ENCODE measurements at regions not wholly inside any gene's neighbourhood (a gene's known extent, or its start where the extent isn't known, plus 50 kb on each side); places are given as distances from the start of the nearest gene placed in this dataset.

DNA sequence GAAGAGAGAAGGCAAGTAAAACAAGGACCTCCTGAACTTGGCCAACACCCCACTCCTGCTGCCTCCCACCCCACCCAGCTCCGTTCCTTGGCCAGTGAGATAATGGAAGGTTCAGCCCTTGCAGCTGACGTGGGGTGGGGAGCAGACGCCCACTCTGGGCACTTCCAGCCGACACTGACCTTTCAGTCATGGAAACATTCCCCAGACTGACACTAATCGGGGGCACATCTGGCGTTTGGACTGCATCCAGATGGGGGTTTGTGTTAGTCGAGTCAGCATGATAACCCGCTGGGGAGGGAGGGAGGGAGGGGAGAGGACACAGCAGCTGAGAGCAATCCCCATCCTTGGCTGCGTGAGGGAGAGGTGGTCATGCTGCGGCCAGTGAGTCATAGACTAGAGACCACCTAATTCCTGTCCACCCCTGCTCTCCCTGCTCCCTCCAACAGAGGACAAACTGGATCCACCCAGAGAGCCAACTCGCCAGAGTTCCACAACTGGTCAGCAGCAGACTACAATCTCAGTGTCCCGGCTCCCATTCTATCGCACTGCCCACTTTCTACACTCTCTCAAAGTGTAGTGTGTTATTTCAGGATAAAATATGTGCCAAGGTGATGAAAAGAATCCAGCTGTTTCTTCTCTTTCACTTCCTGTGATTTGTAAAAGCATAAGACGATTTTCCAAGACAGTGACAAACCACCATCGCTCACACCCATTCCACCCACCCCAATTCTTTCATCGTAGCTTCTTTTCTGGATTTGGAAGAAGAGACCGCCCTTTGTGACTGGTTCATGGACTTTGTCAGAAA lies 115.4 kb upstream of the PKDCC start:
- ChIA-PET POLR2A (no interaction called here), CTCF (no interaction called here)
- Mint-ChIP-seq H3K27me3 (peaks cover 0 to 2% (median 0%) of the 10 kb centered on the region in 5 donors), H3K4me3 (no peak overlapping the region), H3K36me3 (no peaks in the 10 kb centered on the region), H3K27ac (no peak overlapping the region), H3K9me3 (no peaks in the 10 kb centered on the region), H3K4me1 (no peaks in the 10 kb centered on the region)
- Histone ChIP-seq H3K4me3 (ENCODE audit: low read length) (no peak overlapping the region), H3K9me3 (ENCODE audit: control insufficient read depth in 2 of 3, low read length in 3 of 3) (no peaks in the 10 kb centered on the region), H3K27me3 (ENCODE audit: control insufficient read depth in 2 of 2, insufficient read depth in 2 of 2, low read length in 2 of 2) (no peaks in the 10 kb centered on the region), H3K27ac (ENCODE audit: low read depth, low read length) (no peak overlapping the region), H3K36me3 (ENCODE audit: control insufficient read depth in 2 of 3, insufficient read depth in 3 of 3, low read length in 3 of 3) (no peaks in the 10 kb centered on the region), H3K4me1 (ENCODE audit: control insufficient read depth in 2 of 2, insufficient read depth in 2 of 2, low read length in 2 of 2) (no peaks in the 10 kb centered on the region)
- intact Hi-C loops (cut with micrococcal nuclease) = no loop called here
- ATAC-seq = no peak
- DNase-seq = no peak

DNA sequence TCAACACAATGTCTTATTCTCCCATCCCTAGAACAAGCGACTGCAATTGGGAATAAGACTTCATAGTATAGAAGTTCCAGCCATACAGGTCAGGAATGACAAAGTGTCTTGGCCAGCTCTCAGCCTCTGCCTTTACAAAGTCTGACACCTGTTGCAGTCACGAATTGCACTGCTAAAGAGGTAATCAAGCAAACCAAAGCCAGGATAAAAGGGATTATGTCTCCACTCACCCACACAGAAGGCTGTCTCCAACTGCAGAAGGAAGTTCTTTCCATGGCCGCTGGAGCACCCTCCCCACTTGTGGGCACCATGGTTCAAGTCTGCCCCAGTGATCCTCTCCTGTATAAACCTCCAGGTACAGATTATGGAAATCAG lies 114.8 kb upstream of the PKDCC start:
- H3K36me3 Mint-ChIP-seq = no peaks in the 10 kb centered on the region
- intact Hi-C loops (cut with micrococcal nuclease) = no loop called here
- no peaks in the 10 kb centered on the region for H3K9me3 Mint-ChIP-seq
- no peaks in the 10 kb centered on the region for H3K4me1 Mint-ChIP-seq
- Histone ChIP-seq H3K27me3 (ENCODE audit: control insufficient read depth in 2 of 2, insufficient read depth in 2 of 2, low read length in 2 of 2) (no peaks in the 10 kb centered on the region), H3K27ac (ENCODE audit: low read depth, low read length) (no peak overlapping the region), H3K9me3 (ENCODE audit: control insufficient read depth in 2 of 3, low read length in 3 of 3) (no peaks in the 10 kb centered on the region), H3K36me3 (ENCODE audit: control insufficient read depth in 2 of 3, insufficient read depth in 3 of 3, low read length in 3 of 3) (no peaks in the 10 kb centered on the region), H3K4me1 (ENCODE audit: control insufficient read depth in 2 of 2, insufficient read depth in 2 of 2, low read length in 2 of 2) (no peaks in the 10 kb centered on the region), H3K4me3 (ENCODE audit: low read length) (no peak overlapping the region)
- H3K27ac Mint-ChIP-seq = no peak overlapping the region
- ChIA-PET POLR2A (no interaction called here), CTCF (no interaction called here)
- ATAC-seq (no peak), DNase-seq (no peak)
- no peak overlapping the region for H3K4me3 Mint-ChIP-seq
- peaks cover 0 to 2% (median 0%) of the 10 kb centered on the region in 5 donors for H3K27me3 Mint-ChIP-seq

DNA sequence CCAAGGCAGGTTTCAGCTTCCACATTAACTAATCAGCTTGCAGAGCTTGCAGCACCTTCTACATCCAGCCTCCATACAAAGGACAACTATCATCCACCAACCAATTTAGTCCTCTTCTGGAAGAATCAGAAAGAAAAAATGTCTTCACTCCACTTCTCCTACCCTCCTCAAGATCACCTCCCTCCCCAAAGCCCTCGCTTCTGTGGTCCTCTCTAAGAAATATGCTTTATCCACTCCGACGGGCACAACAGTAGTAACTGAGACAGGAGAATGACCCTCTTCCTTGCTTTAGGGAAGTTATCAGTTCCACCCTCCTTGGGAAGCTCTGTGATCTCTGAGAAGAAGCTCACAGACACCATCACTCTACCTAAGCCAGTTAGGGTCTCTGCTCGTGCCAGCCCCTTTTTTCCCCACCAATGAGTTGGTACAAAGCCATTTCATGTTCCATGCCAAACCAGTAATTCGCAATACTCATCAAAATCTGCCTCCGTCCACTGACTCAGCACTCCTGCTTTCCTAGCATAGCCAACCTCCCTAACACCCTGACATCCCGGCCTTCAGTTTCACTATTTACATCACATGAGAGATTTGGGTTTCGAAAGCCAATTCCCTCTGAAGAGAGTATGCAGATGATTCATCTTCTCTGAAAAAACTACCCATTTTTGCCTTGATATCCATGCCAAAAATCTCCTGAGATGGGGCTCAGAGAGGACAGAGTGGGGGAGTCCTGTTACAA lies 114.1 kb upstream of the PKDCC start:
- Histone ChIP-seq H3K27ac (ENCODE audit: low read depth, low read length) (no peak overlapping the region), H3K36me3 (ENCODE audit: control insufficient read depth in 2 of 3, insufficient read depth in 3 of 3, low read length in 3 of 3) (no peaks in the 10 kb centered on the region), H3K4me1 (ENCODE audit: control insufficient read depth in 2 of 2, insufficient read depth in 2 of 2, low read length in 2 of 2) (no peaks in the 10 kb centered on the region), H3K9me3 (ENCODE audit: control insufficient read depth in 2 of 3, low read length in 3 of 3) (no peaks in the 10 kb centered on the region), H3K4me3 (ENCODE audit: low read length) (no peak overlapping the region), H3K27me3 (ENCODE audit: control insufficient read depth in 2 of 2, insufficient read depth in 2 of 2, low read length in 2 of 2) (no peaks in the 10 kb centered on the region)
- ChIA-PET POLR2A (no interaction called here), CTCF (no interaction called here)
- H3K4me3 Mint-ChIP-seq = no peak overlapping the region
- H3K27ac Mint-ChIP-seq = no peak overlapping the region
- no peaks in the 10 kb centered on the region for H3K4me1 Mint-ChIP-seq
- ATAC-seq = no peak
- H3K27me3 Mint-ChIP-seq = peaks cover 0 to 2% (median 0%) of the 10 kb centered on the region in 5 donors
- H3K36me3 Mint-ChIP-seq = no peaks in the 10 kb centered on the region
- no peaks in the 10 kb centered on the region for H3K9me3 Mint-ChIP-seq
- intact Hi-C loops (cut with micrococcal nuclease) = no loop called here
- no peak for DNase-seq

DNA sequence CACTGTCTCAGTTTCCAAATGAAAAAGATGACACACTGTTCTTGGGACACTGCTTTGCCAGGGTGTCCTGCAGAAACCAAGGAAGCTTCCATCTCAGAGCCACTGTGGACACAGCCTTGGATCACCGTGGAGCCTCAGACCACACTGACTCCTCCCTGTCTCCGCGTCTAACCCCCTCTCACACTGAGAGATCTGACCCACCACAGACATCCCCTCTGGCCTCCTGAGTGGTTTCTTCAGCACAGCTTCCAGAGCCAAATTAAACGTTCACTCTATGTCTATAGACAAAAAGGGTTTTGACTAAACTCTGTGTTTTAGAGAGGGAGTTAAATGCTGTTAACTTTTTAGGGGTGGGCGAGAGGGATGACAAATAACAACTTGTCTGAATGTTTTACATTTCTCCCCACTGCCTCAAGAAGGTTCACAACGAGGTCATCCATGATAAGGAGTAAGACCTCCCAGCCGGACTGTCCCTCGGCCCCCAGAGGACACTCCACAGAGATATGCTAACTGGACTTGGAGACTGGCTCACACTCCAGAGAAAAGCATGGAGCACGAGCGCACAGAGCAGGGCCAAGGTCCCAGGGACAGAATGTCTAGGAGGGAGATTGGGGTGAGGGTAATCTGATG lies 113.4 kb upstream of the PKDCC start:
- no peak for DNase-seq
- Histone ChIP-seq H3K36me3 (ENCODE audit: control insufficient read depth in 2 of 3, insufficient read depth in 3 of 3, low read length in 3 of 3) (no peaks in the 10 kb centered on the region), H3K4me3 (ENCODE audit: low read length) (no peak overlapping the region), H3K27me3 (ENCODE audit: control insufficient read depth in 2 of 2, insufficient read depth in 2 of 2, low read length in 2 of 2) (no peaks in the 10 kb centered on the region), H3K9me3 (ENCODE audit: control insufficient read depth in 2 of 3, low read length in 3 of 3) (no peaks in the 10 kb centered on the region), H3K27ac (ENCODE audit: low read depth, low read length) (no peak overlapping the region), H3K4me1 (ENCODE audit: control insufficient read depth in 2 of 2, insufficient read depth in 2 of 2, low read length in 2 of 2) (no peaks in the 10 kb centered on the region)
- POLR2A ChIA-PET = no interaction called here
- Mint-ChIP-seq H3K27ac (no peak overlapping the region), H3K4me3 (no peak overlapping the region), H3K4me1 (no peaks in the 10 kb centered on the region), H3K9me3 (peaks cover 0 to 2% (median 0%) of the 10 kb centered on the region in 11 donors), H3K27me3 (peaks cover 0 to 5% (median 2%) of the 10 kb centered on the region in 5 donors), H3K36me3 (no peaks in the 10 kb centered on the region)
- intact Hi-C loops (cut with micrococcal nuclease) = no loop called here
- no peak for ATAC-seq
- CTCF ChIA-PET = no interaction called here

DNA sequence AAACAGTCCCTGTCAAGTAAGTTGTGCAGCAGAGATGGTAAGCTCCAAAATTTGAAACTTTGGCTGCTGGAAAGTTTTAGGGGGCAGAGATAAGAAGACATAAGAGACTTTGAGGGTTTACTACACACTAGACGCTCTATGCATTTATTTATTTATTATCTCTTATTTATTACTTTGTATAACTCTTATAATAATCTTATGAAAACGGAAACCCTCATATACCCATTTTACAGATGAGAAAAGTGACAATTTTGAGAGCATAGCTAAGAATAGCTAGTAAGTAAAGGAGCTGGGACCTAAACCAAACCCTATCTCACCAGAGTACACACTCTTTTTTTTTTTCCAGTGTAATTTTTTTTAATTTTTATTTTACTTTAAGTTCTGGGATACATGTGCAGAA lies 112.8 kb upstream of the PKDCC start:
- Mint-ChIP-seq H3K9me3 (peaks cover 0 to 4% (median 0%) of the 10 kb centered on the region in 11 donors), H3K36me3 (no peaks in the 10 kb centered on the region), H3K4me1 (no peaks in the 10 kb centered on the region), H3K4me3 (no peak overlapping the region), H3K27ac (no peak overlapping the region), H3K27me3 (peaks cover 0 to 7% (median 2%) of the 10 kb centered on the region in 5 donors)
- DNase-seq = no peak
- POLR2A ChIA-PET = no interaction called here
- no peak for ATAC-seq
- intact Hi-C loops (cut with micrococcal nuclease) = no loop called here
- Histone ChIP-seq H3K27me3 (ENCODE audit: control insufficient read depth in 2 of 2, insufficient read depth in 2 of 2, low read length in 2 of 2) (no peaks in the 10 kb centered on the region), H3K4me1 (ENCODE audit: control insufficient read depth in 2 of 2, insufficient read depth in 2 of 2, low read length in 2 of 2) (no peaks in the 10 kb centered on the region), H3K4me3 (ENCODE audit: low read length) (no peak overlapping the region), H3K36me3 (ENCODE audit: control insufficient read depth in 2 of 3, insufficient read depth in 3 of 3, low read length in 3 of 3) (no peaks in the 10 kb centered on the region), H3K27ac (ENCODE audit: low read depth, low read length) (no peak overlapping the region), H3K9me3 (ENCODE audit: control insufficient read depth in 2 of 3, low read length in 3 of 3) (no peaks in the 10 kb centered on the region)
- CTCF ChIA-PET = no interaction called here

DNA sequence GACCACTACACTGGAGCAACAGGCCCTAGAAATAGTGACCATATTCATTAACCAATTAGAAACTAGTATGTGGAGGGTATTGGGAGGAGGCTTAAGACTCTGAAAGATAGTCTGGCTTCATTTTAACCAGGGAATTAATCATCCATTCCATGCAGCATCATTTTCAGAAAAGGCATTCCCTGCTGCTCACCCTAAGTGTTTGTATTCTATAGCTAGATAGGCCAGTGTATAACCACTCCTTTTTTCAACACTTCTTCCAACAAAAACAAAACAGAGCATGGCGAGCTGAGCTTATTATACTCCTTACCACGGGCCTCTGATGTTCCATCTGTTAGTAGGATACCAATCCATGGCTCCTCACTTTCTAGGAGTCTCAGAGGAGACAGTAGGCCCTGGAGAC lies 112.0 kb upstream of the PKDCC start:
- Mint-ChIP-seq H3K4me1 (no peaks in the 10 kb centered on the region), H3K4me3 (no peak overlapping the region), H3K36me3 (no peaks in the 10 kb centered on the region), H3K9me3 (peaks cover 0 to 4% (median 0%) of the 10 kb centered on the region in 11 donors), H3K27ac (no peak overlapping the region), H3K27me3 (peaks cover 0 to 7% (median 4%) of the 10 kb centered on the region in 5 donors)
- CTCF ChIA-PET = no interaction called here
- no peaks in the 10 kb centered on the region for H3K36me3 ChIP-seq (ENCODE audit: control insufficient read depth in 2 of 3, insufficient read depth in 3 of 3, low read length in 3 of 3)
- H3K9me3 ChIP-seq (ENCODE audit: control insufficient read depth in 2 of 3, low read length in 3 of 3) = no peaks in the 10 kb centered on the region
- DNase-seq (no peak), ATAC-seq (no peak)
- no peak overlapping the region for H3K4me3 ChIP-seq (ENCODE audit: low read length)
- intact Hi-C loops (cut with micrococcal nuclease) = no loop called here
- H3K4me1 ChIP-seq (ENCODE audit: control insufficient read depth in 2 of 2, insufficient read depth in 2 of 2, low read length in 2 of 2) = no peaks in the 10 kb centered on the region
- no peak overlapping the region for H3K27ac ChIP-seq (ENCODE audit: low read depth, low read length)
- no peaks in the 10 kb centered on the region for H3K27me3 ChIP-seq (ENCODE audit: control insufficient read depth in 2 of 2, insufficient read depth in 2 of 2, low read length in 2 of 2)
- POLR2A ChIA-PET = no interaction called here
